ENCODE measurements at regions not wholly inside any gene's neighbourhood (a gene's known extent, or its start where the extent isn't known, plus 50 kb on each side); places are given as distances from the start of the nearest gene placed in this dataset.
A peak's percentile ranks its signal among the peaks of the same experiment; 100 is the strongest.

DNA sequence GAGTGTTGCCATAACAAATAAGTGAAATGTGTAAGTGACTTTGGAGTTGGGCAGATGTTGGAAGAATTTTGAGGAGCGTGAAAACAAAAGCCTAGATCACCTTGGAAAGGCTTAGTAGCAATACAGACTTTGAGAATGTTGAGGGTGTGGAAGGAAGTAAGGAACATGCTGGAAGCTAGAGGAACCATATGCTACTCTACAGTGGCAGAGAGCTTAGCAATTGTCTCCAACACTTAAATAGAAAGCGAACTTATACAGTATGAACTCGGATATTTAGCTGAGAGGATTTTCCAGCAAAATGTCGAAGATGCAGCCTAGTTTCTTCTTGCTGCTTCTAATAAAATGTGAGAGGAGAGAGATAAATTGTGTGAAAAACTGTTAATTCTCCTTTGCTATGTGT is 271.2 kb downstream of the ADRA2A start:
- H3K27ac Mint-ChIP-seq: no peak overlapping the region
- CTCF ChIA-PET: interaction anchor here (0.6 kb wide), 1 partner anchor 292 kb away, joined by 5 read pairs; no protein-coding TSS in a partner anchor
- no peak overlapping the region for H3K4me3 Mint-ChIP-seq
- no peak for DNase-seq
- no peaks in the 10 kb centered on the region for H3K36me3 Mint-ChIP-seq (ENCODE audit: low read depth)
- no peaks in the 10 kb centered on the region for H3K4me1 Mint-ChIP-seq
- POLR2A ChIA-PET: no interaction called here
- H3K9me3 Mint-ChIP-seq: no peaks in the 10 kb centered on the region
- H3K27me3 Mint-ChIP-seq: peaks cover 8% of the 10 kb centered on the region

DNA sequence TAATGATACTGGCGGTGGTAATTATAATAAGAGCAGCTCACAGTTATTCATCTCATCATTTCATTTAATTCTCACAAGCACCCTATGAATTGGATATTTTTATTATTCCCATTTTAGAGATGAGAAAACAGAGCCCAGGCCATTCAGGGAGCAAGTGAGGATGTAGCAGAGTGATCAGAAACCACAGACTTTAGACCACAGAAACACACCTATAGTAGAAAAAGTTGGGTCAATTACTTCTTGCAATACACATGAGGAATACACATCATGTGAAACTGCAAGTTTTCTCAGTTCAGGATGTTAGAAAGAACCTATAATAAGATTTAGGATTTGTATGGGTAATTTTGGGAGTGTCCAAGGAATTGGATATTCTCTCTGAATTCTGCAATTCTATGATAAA is 278.0 kb downstream of the ADRA2A start:
- Mint-ChIP-seq H3K27me3 (peaks cover 17% of the 10 kb centered on the region), H3K4me1 (no peaks in the 10 kb centered on the region), H3K4me3 (no peak overlapping the region), H3K9me3 (no peaks in the 10 kb centered on the region), H3K27ac (no peak overlapping the region), H3K36me3 (ENCODE audit: low read depth) (no peaks in the 10 kb centered on the region)
- ChIA-PET POLR2A (no interaction called here), CTCF (no interaction called here)
- no peak for DNase-seq

DNA sequence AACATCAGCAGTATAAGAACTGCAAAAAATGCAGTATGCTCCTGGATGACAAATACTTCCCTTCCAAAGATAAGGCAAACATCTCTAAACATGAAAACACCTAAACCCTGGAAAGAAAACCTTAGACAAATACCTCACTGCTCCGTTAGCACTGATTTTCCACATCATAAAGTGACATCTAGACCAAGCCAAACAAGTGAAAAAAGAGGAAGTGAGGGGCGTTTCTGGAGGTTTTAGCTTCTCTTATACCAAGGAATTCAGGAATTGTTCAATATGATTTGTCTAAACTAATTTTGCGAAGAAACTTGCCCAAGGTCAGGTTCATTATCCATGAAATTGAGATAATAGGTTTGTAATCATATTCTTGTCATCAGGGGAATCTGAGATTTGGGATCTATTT is 279.7 kb downstream of the ADRA2A start:
- POLR2A ChIA-PET: no interaction called here
- Mint-ChIP-seq H3K9me3 (no peaks in the 10 kb centered on the region), H3K4me3 (no peak overlapping the region), H3K4me1 (no peaks in the 10 kb centered on the region), H3K36me3 (ENCODE audit: low read depth) (no peaks in the 10 kb centered on the region), H3K27me3 (peaks cover 17% of the 10 kb centered on the region), H3K27ac (no peak overlapping the region)
- CTCF ChIA-PET: no interaction called here
- no peak for DNase-seq

DNA sequence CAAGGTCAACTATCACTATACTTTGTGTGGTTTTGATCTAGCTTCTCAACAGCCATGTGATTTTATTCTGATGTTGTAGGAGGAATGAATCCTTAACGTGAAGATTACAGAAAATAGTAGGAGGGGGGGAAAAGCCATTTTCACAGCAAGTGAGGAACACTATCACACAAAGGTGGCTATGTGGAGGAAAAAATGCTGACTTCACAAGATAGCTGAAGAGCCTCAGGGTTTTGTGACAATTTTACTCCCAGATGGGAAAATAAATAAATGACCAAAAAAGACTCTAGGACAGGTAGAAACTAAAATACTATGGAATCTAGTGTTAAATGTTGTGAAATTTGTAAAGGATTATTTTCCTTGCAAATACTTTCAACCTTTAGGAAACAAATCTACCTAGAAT is 281.0 kb downstream of the ADRA2A start:
- H3K27me3 Mint-ChIP-seq: peaks cover 13% of the 10 kb centered on the region
- no peaks in the 10 kb centered on the region for H3K36me3 Mint-ChIP-seq (ENCODE audit: low read depth)
- ChIA-PET CTCF (no interaction called here), POLR2A (interaction anchor here (0.6 kb wide), 1 partner anchor 35 kb away, joined by 3 read pairs; no protein-coding TSS in a partner anchor)
- H3K4me3 Mint-ChIP-seq: no peak overlapping the region
- no peaks in the 10 kb centered on the region for H3K4me1 Mint-ChIP-seq
- DNase-seq: no peak
- H3K27ac Mint-ChIP-seq: no peak overlapping the region
- H3K9me3 Mint-ChIP-seq: no peaks in the 10 kb centered on the region

DNA sequence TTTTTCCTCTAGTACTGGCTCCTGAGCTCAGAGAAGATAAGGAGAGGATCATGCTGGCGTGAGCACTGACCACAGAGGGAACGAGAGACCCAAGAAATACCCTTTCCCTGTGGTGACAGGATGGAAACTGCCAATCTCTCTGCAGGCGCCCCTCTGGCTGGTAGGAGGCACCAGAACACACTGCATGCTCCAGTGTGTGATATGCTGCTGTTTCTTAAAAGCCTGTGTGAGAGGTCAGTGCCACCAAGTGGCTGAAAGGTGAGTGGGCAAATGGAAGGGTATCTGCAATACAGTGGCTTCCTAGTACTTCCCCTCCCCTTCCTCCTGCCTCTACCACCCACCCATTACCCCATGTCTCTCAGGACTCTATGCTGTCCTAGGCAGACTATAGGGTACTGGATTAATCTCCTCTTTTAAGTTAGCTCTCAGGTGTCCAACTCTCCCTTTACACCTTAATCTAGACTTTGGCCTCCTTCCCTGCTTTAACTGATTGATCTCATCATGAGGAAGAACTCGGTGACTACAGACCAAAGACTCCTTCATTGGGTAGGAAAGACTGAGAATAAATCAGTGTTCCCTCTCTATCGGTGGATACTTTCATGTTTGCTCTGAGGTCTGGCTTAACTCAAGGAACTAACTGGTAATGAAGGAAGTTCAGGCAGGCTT is 283.6 kb downstream of the ADRA2A start:
- ChIA-PET CTCF (no interaction called here), POLR2A (no interaction called here)
- peak; percentile 7 for DNase-seq
- Mint-ChIP-seq H3K9me3 (no peaks in the 10 kb centered on the region), H3K27me3 (peaks cover 9% of the 10 kb centered on the region), H3K4me3 (no peak overlapping the region), H3K36me3 (ENCODE audit: low read depth) (no peaks in the 10 kb centered on the region), H3K27ac (no peak overlapping the region), H3K4me1 (no peaks in the 10 kb centered on the region)

DNA sequence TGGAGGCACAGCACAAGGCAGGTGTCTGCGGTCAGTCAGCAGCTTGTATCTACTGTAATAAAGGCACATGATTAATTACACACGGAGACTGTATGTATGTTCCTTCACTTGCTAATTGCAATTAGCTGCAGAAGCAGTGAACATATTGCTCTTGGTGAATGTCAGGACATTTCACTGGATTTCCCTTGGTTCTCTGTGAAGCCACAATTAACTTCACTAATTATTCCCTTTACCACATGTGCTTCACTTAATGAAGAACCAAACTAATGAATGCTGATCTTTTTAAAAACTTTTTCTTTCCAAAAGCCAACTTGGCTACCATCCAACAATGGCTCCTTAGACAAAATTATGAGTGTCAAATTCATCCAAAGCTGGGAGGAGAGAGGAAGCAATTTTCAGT is 290.7 kb downstream of the ADRA2A start:
- ChIA-PET POLR2A (no interaction called here), CTCF (no interaction called here)
- no peaks in the 10 kb centered on the region for H3K9me3 Mint-ChIP-seq
- no peaks in the 10 kb centered on the region for H3K36me3 Mint-ChIP-seq (ENCODE audit: low read depth)
- peaks cover 2% of the 10 kb centered on the region for H3K27me3 Mint-ChIP-seq
- no peak overlapping the region for H3K27ac Mint-ChIP-seq
- DNase-seq: no peak
- no peaks in the 10 kb centered on the region for H3K4me1 Mint-ChIP-seq
- H3K4me3 Mint-ChIP-seq: no peak overlapping the region

DNA sequence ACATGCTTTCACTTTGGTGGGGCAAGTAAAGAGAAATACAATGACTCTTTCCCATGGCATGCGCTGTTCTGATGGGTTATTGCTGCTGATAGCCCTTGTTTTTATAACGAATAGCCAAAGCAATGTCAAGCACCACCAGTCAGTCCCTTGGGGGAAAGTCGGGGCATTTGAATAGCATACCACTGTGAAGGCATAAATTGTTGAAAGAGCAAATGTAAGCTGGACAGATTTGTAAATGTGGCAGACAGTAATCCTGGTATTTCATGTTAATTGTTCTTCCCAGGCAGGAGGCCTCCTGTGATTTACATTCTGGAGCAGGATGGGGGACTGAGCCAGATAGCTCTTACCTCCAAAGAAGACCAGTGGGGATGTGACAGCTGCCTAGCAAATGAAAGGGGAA is 293.3 kb downstream of the ADRA2A start:
- H3K36me3 Mint-ChIP-seq (ENCODE audit: low read depth): no peaks in the 10 kb centered on the region
- H3K4me3 Mint-ChIP-seq: no peak overlapping the region
- H3K27me3 Mint-ChIP-seq: no peaks in the 10 kb centered on the region
- CTCF ChIA-PET: no interaction called here
- H3K9me3 Mint-ChIP-seq: no peaks in the 10 kb centered on the region
- POLR2A ChIA-PET: no interaction called here
- H3K4me1 Mint-ChIP-seq: no peaks in the 10 kb centered on the region
- DNase-seq: no peak
- H3K27ac Mint-ChIP-seq: no peak overlapping the region

DNA sequence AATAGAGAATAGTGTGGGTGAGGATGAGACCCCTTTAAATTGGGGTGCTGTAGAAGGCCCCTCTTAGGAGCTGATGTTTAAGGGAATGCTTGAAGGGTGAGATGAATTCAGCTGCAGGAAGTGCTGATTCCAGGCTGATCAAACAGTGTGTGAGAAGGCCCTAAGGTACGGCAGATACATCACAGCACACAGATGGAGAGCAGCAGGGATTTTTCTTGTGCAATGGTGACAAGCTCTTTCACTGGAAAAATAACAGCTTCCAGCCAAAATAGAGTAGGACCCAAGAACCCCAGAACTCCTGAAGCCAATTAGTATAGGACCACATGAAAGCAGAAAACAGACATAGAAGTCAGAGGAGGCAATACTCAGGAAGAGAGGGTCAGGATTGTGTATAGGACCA is 296.9 kb downstream of the ADRA2A start:
- DNase-seq: no peak
- no peak overlapping the region for H3K27ac Mint-ChIP-seq
- no peaks in the 10 kb centered on the region for H3K36me3 Mint-ChIP-seq (ENCODE audit: low read depth)
- H3K4me3 Mint-ChIP-seq: no peak overlapping the region
- H3K4me1 Mint-ChIP-seq: no peaks in the 10 kb centered on the region
- no peaks in the 10 kb centered on the region for H3K27me3 Mint-ChIP-seq
- ChIA-PET POLR2A (no interaction called here), CTCF (no interaction called here)
- no peaks in the 10 kb centered on the region for H3K9me3 Mint-ChIP-seq

DNA sequence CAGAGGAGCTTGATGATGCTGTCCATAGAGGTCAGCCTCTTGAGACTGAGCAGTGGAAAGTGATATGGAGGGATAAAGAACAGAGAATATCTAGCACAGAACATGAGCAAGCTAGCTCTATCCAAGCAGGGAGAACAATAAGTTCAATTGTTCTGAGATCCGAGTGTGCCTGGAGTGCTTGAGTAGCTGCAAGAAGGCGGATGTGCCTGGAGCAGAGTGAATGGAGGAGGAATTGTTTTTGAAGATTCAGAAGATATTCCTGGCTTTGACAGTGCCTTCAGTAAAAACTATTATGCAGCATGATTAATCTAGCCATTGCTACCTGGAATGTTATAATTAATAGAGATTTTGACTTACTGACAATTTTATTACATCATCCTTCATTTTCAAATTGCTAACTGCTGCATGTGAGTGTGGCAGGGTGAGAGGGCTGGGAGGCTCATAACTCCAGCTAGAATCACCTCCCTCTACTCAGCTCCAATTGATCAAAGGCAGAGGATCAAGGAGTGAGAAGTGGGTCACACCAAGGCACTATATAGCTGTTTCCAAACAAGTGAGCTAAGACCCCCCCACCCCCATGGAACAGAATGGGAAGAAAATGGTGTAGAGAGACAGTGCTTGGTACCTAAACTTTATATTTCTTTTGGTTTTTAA is 302.8 kb downstream of the ADRA2A start:
- Mint-ChIP-seq H3K4me1 (no peaks in the 10 kb centered on the region), H3K36me3 (ENCODE audit: low read depth) (no peaks in the 10 kb centered on the region), H3K27me3 (peaks cover 2% of the 10 kb centered on the region), H3K4me3 (no peak overlapping the region), H3K9me3 (no peaks in the 10 kb centered on the region), H3K27ac (no peak overlapping the region)
- ChIA-PET POLR2A (no interaction called here), CTCF (interaction anchor here (0.9 kb wide), 1 partner anchor 9 kb away, joined by 3 read pairs; no protein-coding TSS in a partner anchor)
- DNase-seq: no peak

DNA sequence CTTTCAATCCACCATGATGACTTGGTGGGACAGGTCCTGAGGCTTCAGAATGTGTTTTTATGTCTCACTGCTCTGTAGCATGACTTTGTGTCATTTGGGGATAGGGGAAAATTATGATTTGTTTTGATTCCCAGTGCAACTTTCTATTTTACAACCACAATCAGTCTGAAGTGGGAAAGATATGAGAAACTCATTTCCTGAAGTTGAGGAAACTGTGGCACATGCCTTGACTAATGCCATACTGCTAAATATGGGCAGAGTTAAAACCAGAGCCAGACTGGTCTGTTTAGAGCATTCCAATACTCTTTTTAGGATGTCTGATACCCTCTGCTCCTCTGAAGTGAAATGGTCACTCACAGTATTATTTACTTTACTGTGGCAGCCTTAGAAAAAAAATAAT is 307.7 kb downstream of the ADRA2A start:
- Mint-ChIP-seq H3K4me1 (no peaks in the 10 kb centered on the region), H3K27ac (no peak overlapping the region), H3K36me3 (ENCODE audit: low read depth) (no peaks in the 10 kb centered on the region), H3K4me3 (no peak overlapping the region), H3K27me3 (peaks cover 15% of the 10 kb centered on the region), H3K9me3 (no peaks in the 10 kb centered on the region)
- ChIA-PET POLR2A (no interaction called here), CTCF (no interaction called here)
- no peak for DNase-seq

DNA sequence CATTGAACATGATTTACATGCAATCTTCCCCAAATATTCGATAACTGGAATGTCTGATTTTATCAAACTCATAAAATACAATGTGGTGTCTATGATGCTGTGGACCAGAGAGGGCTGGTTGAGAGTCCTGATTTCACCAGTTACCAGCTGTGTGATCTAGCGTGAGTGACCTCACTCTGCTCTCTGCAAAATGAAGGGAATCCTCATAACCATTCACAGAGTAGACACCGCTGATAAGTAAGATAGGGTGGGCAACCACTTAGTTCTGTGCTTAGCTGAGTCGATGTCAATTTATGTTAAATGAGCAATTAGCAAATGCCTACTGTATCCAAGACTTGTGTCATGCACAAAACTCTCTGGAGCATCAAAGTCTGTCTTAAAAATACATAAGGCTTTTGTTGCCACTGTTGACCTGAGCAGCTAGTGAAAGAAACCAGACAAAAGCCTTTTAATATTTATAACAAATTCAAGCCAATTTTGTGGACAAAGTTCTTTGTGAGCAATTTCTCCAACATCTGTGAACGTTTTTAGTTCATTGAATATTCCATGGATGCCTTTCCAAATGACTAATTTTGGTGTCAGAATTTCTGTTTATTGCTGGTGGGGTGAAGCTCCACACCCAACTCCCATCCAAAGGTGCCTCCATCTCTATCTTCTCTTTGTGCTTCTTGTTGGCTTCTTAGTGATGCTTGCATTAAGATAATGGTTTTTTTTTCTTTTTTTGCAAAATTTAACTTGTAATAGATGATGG is 314.2 kb downstream of the ADRA2A start:
- Mint-ChIP-seq H3K36me3 (ENCODE audit: low read depth) (no peaks in the 10 kb centered on the region), H3K9me3 (no peaks in the 10 kb centered on the region), H3K27me3 (peaks cover 13% of the 10 kb centered on the region), H3K4me1 (no peaks in the 10 kb centered on the region), H3K4me3 (no peak overlapping the region), H3K27ac (no peak overlapping the region)
- ChIA-PET CTCF (no interaction called here), POLR2A (no interaction called here)
- DNase-seq: no peak

DNA sequence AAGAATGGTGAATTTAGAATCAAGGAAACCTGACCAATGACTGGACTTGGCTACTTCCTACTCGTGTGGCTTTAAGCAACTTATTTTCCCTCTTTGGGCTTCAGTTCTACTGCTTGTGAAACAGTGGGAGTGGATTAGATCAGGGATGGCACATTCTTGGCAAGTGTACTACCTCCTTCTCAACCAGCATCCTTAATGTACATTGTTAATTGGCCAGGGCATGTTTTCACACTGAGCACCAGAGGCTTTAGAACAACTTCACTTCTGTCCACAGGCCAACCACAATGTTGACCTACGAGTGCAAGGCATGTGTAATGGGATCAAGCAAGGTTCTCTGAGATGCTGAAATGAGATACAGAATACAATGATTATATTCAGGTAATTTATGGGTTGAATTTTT is 315.3 kb downstream of the ADRA2A start:
- Mint-ChIP-seq H3K36me3 (ENCODE audit: low read depth) (no peaks in the 10 kb centered on the region), H3K27me3 (peaks cover 8% of the 10 kb centered on the region), H3K4me3 (no peak overlapping the region), H3K27ac (no peak overlapping the region), H3K4me1 (no peaks in the 10 kb centered on the region), H3K9me3 (no peaks in the 10 kb centered on the region)
- DNase-seq: no peak
- ChIA-PET CTCF (no interaction called here), POLR2A (interaction anchor here (0.6 kb wide), 1 partner anchor 35 kb away, joined by 3 read pairs; no protein-coding TSS in a partner anchor)

DNA sequence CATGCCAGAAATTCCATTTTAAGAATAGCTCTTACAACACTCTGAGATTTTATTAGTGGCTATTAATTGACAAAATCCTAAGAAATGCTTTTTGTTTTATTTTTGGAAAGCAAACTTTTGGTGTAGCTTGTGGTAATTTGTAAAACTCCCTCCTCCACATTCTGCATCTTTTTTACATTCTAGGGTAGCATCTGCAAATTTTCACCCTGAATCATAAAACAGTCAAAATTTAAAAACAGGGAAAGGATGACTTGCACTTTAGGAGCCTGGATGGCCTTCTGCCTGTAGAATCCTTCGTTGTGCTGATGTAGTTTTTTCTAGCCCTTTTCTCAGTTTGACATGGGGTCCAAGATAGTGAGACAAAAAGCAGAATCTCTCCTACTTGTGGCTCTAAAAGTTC is 316.1 kb downstream of the ADRA2A start:
- no peaks in the 10 kb centered on the region for H3K9me3 Mint-ChIP-seq
- H3K36me3 Mint-ChIP-seq (ENCODE audit: low read depth): no peaks in the 10 kb centered on the region
- POLR2A ChIA-PET: interaction anchor here (0.6 kb wide), 1 partner anchor 35 kb away, joined by 3 read pairs; no protein-coding TSS in a partner anchor
- CTCF ChIA-PET: no interaction called here
- H3K27me3 Mint-ChIP-seq: peaks cover 4% of the 10 kb centered on the region
- no peak overlapping the region for H3K4me3 Mint-ChIP-seq
- DNase-seq: no peak
- no peak overlapping the region for H3K27ac Mint-ChIP-seq
- no peaks in the 10 kb centered on the region for H3K4me1 Mint-ChIP-seq
